Nephron progenitor cell (in vitro differentiated cells): ENCODE measurements at regions not wholly inside any gene's neighbourhood (a gene's known extent, or its start where the extent isn't known, plus 50 kb on each side); places are given as distances from the start of the nearest gene placed in this dataset.
"Not testable (repeated sequence)": the region's sequence is repeated elsewhere in the genome, so short reads cannot be mapped to it uniquely, and the experiment has no call there.

Experiments
- DNase-seq: peaks from one replicate; pipeline ENCODE4 v3.0.0; 2021
- H3K27ac Mint-ChIP-seq: 2 replicates; pipeline ENCODE4 v1.8.0; 2021; ENCODE audit warnings: mild to moderate bottlenecking, moderate library complexity, mixed read lengths
- H3K27me3 Mint-ChIP-seq: 2 replicates; pipeline ENCODE4 v1.8.0; 2021; ENCODE audit warnings: mild to moderate bottlenecking, low read depth, mixed read lengths; ENCODE audit not compliant: poor library complexity
- H3K36me3 Mint-ChIP-seq: 2 replicates; pipeline ENCODE4 v1.8.0; 2021; ENCODE audit warnings: low read depth, mixed read lengths
- H3K4me1 Mint-ChIP-seq: 2 replicates; pipeline ENCODE4 v1.8.0; 2021; ENCODE audit warnings: mixed read lengths
- H3K4me3 Mint-ChIP-seq: 2 replicates; pipeline ENCODE4 v1.8.0; 2021; ENCODE audit warnings: mild to moderate bottlenecking, moderate library complexity, mixed read lengths
- H3K9me3 Mint-ChIP-seq: 2 replicates; pipeline ENCODE4 v1.8.0; 2021; ENCODE audit warnings: mild to moderate bottlenecking, moderate library complexity, mixed read lengths
- CTCF ChIP-seq: fragments of 200-600 bp; sonication (generic); IDR thresholded peaks from 2 replicates; pipeline ENCODE4 v1.5.0; 2021; ENCODE audit warnings: antibody characterized with exemption

- not testable (repeated sequence) for DNase-seq, H3K36me3 Mint-ChIP-seq, H3K27me3 Mint-ChIP-seq, H3K27ac Mint-ChIP-seq, H3K4me3 Mint-ChIP-seq
- peaks cover 40% of the 10 kb centered on the region for H3K9me3 Mint-ChIP-seq
- H3K4me1 Mint-ChIP-seq = peaks cover 12% of the 10 kb centered on the region
These were observed 50.4 kb upstream of the B3GAT2 start for GRCh38 chr6:71007298-71007697.

- Mint-ChIP-seq H3K36me3 (no peaks in the 10 kb centered on the region), H3K27ac (peak overlapping the region; percentile 28), H3K4me3 (peak overlapping the region; percentile 11)
These were observed 55.1 kb upstream of the B3GAT2 start for GRCh38 chr6:71011871-71012371.

GRCh38 chr6:71012866-71013469 lies 56.1 kb upstream of the B3GAT2 start:
- Mint-ChIP-seq H3K36me3 (no peaks in the 10 kb centered on the region), H3K9me3 (no peaks in the 10 kb centered on the region), H3K27me3 (peaks cover 8% of the 10 kb centered on the region), H3K4me1 (peaks cover 21% of the 10 kb centered on the region), H3K4me3 (no peak overlapping the region), H3K27ac (no peak overlapping the region)
- DNase-seq = peak; percentile 35
- TF ChIP-seq CTCF = peak; percentile 79

More at GRCh38 chr6:71011871-71012371, 55.1 kb upstream of the B3GAT2 start:
- H3K27me3 Mint-ChIP-seq = peaks cover 9% of the 10 kb centered on the region
- H3K9me3 Mint-ChIP-seq = peaks cover 1% of the 10 kb centered on the region
- no peak for DNase-seq
- TF ChIP-seq CTCF = no peak
- H3K4me1 Mint-ChIP-seq = peaks cover 21% of the 10 kb centered on the region

GRCh38 chr6:71015392-71015791 lies 58.5 kb upstream of the B3GAT2 start:
- no peak for DNase-seq
- H3K27ac Mint-ChIP-seq = no peak overlapping the region
- no peaks in the 10 kb centered on the region for H3K9me3 Mint-ChIP-seq
- no peak overlapping the region for H3K4me3 Mint-ChIP-seq
- H3K4me1 Mint-ChIP-seq = peaks cover 21% of the 10 kb centered on the region
- no peak for TF ChIP-seq CTCF
- H3K27me3 Mint-ChIP-seq = peaks cover 8% of the 10 kb centered on the region
- no peaks in the 10 kb centered on the region for H3K36me3 Mint-ChIP-seq

GRCh38 chr6:71028236-71028876 lies 71.5 kb upstream of the B3GAT2 start:
- no peak for TF ChIP-seq CTCF
- Mint-ChIP-seq H3K36me3 (no peaks in the 10 kb centered on the region), H3K9me3 (no peaks in the 10 kb centered on the region), H3K27me3 (peaks cover 2% of the 10 kb centered on the region), H3K4me3 (no peak overlapping the region), H3K27ac (no peak overlapping the region), H3K4me1 (peaks cover 5% of the 10 kb centered on the region)
- DNase-seq = no peak

- Mint-ChIP-seq H3K4me1 (peaks cover 8% of the 10 kb centered on the region), H3K36me3 (no peaks in the 10 kb centered on the region), H3K27ac (no peak overlapping the region), H3K9me3 (no peaks in the 10 kb centered on the region), H3K27me3 (peaks cover 2% of the 10 kb centered on the region), H3K4me3 (no peak overlapping the region)
- no peak for DNase-seq
- TF ChIP-seq CTCF = no peak
These were observed 72.0 kb upstream of the B3GAT2 start for GRCh38 chr6:71028877-71029252.
